Thymus (tissue), 11 donors: ENCODE measurements at regions not wholly inside any gene's neighbourhood (a gene's known extent, or its start where the extent isn't known, plus 50 kb on each side); places are given as distances from the start of the nearest gene placed in this dataset.

ENCODE experiments used
- DNase-seq, 9 donors: peaks; one replicate each; pipeline ENCODE4 v3.0.0-alpha.2; 2013; ENCODE audit warnings: low spot score in 9 of 9, low read depth in 6 of 9, missing footprints in 1 of 9
- H3K27ac ChIP-seq, 2 donors: one replicate each; pipeline ENCODE4 v1.5.1; 2013; ENCODE audit warnings: control low read depth in 1 of 2, low read depth in 1 of 2, low read length in 1 of 2, mild to moderate bottlenecking in 1 of 2, moderate library complexity in 1 of 2
- H3K27me3 ChIP-seq, 2 donors: one replicate each; pipeline ENCODE4 v1.5.1; 2013; ENCODE audit warnings: low read length in 1 of 2; ENCODE audit not compliant: control insufficient read depth in 2 of 2, insufficient read depth in 1 of 2
- H3K36me3 ChIP-seq, 2 donors: one replicate each; pipeline ENCODE4 v1.5.1; 2013; ENCODE audit warnings: low read length in 1 of 2, mild to moderate bottlenecking in 1 of 2, moderate library complexity in 1 of 2; ENCODE audit not compliant: control insufficient read depth in 2 of 2, insufficient read depth in 2 of 2
- H3K4me1 ChIP-seq, 2 donors: one replicate each; pipeline ENCODE4 v1.5.1; 2013; ENCODE audit warnings: low read length in 2 of 2; ENCODE audit not compliant: control insufficient read depth in 2 of 2, insufficient read depth in 2 of 2
- H3K4me3 ChIP-seq, 2 donors: one replicate each; pipeline ENCODE4 v1.5.1; 2013; ENCODE audit warnings: low read length in 2 of 2, control low read depth in 1 of 2, mild to moderate bottlenecking in 1 of 2
- H3K9me3 ChIP-seq, 2 donors: one replicate each; pipeline ENCODE4 v1.5.1; 2013; ENCODE audit warnings: low read length in 1 of 2, mild to moderate bottlenecking in 1 of 2; ENCODE audit not compliant: control insufficient read depth in 2 of 2, insufficient read depth in 1 of 2
- WGBS: extraction: QIAGEN DNeasy Blood & Tissue Kit; methylation state at CpG from one replicate; pipeline ENCODE4 v1.1.7; 2013; 5-methylcytosine and 5-hydroxymethylcytosine counted together
- donor health status: healthy.

DNA sequence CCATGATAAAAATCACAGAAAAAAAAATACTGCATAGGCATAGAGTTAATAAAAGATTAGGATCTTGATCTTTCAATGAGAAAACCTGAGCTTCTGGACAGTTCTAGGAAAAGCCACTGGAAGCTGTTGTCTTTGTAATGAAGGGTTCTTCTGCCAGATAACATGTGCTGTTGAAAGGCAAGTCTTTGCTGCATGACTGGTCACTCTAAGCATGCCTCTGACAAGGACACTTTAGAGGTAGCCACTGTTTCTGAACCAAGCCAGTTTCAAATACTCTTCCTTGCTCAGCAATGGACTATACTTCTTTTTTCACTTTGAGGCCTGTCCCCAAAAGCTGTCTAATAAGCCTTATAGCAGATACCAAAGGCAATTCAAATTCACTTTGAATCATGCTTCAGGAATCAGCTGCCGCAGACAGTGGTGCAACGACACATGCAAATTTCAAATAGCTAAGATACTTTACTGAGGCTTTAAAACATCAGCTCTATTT lies 70.2 kb downstream of the BTG1 start:
- Histone ChIP-seq H3K36me3 (no peaks in the 10 kb centered on the region), H3K4me1 (peaks cover 6 to 18% of the 10 kb centered on the region in 2 donors), H3K4me3 (no peak overlapping the region), H3K27ac (no peak overlapping the region), H3K9me3 (no peaks in the 10 kb centered on the region), H3K27me3 (no peaks in the 10 kb centered on the region)
- WGBS, result 98% methylated on average over 2 of the region's 2 CpGs
- DNase-seq, result no peak

DNA sequence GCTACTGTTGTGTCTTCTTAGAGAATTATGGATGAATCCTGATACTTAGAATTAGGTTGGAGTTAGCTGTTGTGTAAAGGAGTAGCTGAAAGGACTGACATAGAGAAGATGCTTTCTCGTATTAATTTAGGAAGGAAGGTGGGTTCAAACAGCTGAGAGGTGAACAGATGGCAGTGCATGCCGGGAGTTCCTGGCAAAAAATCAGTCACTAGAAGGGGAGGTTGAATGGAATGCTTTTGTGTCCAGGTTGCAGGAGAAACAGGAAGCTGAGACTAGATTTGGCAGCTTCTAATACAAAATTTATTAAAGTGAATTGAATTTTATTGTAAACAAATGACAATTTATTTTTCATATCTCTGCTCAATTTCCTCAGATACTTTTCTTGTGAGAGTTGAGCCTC lies 70.8 kb downstream of the BTG1 start:
- 92% methylated on average over 2 of the region's 2 CpGs for WGBS
- no peaks in the 10 kb centered on the region for H3K36me3 ChIP-seq
- no peak overlapping the region for H3K4me3 ChIP-seq
- H3K27ac ChIP-seq, result no peak overlapping the region
- no peak for DNase-seq
- H3K27me3 ChIP-seq, result no peaks in the 10 kb centered on the region
- H3K9me3 ChIP-seq, result no peaks in the 10 kb centered on the region
- H3K4me1 ChIP-seq, result peaks cover under 1 to 13% of the 10 kb centered on the region in 2 donors

DNA sequence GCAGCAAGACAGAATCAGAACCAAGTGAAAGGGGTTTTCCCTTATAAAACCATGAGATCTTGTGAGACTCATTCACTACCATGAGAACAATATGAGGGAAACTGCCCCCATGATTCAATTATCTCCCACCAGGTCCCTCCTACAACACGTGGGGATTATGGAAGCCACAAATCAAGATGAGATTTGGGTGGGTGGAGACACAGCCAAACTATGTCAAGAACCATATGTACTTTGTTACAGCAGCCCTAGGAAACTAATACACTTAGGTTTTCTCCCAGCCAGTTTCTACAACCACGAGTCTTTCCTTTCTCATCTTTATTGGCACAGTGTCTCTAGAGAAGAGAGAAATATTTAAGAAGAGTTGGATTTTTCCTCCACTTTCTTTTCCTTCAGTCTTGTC lies 72.6 kb downstream of the BTG1 start:
- Histone ChIP-seq H3K27me3 (no peaks in the 10 kb centered on the region), H3K27ac (no peak overlapping the region), H3K9me3 (no peaks in the 10 kb centered on the region), H3K4me1 (peaks cover 0 to under 1% of the 10 kb centered on the region in 2 donors), H3K36me3 (no peaks in the 10 kb centered on the region), H3K4me3 (no peak overlapping the region)
- WGBS, result 91% methylated on average over 2 of the region's 2 CpGs
- no peak for DNase-seq

DNA sequence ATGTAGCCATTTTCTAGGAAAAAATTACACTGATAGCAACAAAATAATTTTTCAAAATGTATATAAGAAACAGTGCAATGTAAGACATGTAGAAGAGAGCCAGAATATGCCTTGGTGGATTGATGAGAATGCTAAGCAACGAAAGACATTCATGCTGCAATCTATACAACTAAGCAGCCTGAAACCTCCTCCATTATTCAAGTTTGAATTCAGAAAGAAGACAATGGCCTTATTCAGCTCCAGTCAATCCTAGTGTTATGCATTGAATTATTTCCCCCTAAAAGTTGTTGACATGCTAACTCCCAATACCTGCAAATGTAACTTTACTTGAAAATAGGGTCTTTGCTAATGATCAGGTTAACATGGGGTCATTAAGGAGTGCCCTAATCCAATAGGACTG lies 73.5 kb downstream of the BTG1 start:
- Histone ChIP-seq H3K9me3 (no peaks in the 10 kb centered on the region), H3K4me1 (no peaks in the 10 kb centered on the region), H3K36me3 (no peaks in the 10 kb centered on the region), H3K27ac (no peak overlapping the region), H3K27me3 (no peaks in the 10 kb centered on the region), H3K4me3 (no peak overlapping the region)
- WGBS, result 98% methylated on average over 1 of the region's 1 CpG
- DNase-seq, result no peak

DNA sequence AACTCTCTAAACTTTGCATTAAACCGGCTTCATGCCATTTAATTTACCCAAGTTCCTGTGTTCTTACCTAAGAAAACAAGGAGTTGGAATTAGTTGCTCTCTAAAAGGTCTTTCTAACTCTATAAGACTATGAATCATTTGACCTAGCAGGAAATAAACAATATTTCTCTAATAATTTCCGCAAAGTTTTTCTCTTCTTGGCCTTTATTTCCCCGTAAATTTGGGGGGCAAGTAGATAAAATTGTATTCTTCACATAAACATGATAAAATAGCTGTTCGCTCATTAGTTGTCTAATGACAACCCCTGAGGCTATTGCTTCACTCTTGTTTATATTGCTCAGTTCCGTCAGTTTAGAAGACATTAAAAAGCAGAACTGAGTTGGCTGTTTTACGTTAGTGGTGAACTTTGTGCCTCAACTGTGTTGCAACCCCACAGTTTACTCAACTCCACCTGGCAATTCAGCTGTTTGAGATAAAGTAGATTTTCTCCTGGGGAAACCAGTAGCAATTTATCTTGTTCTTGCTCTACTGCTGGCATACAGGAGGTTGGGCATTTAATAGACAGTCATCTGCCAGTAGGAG lies 74.7 kb downstream of the BTG1 start:
- no peak for DNase-seq
- Histone ChIP-seq H3K4me3 (no peak overlapping the region), H3K36me3 (no peaks in the 10 kb centered on the region), H3K27ac (no peak overlapping the region), H3K9me3 (no peaks in the 10 kb centered on the region), H3K27me3 (no peaks in the 10 kb centered on the region), H3K4me1 (no peaks in the 10 kb centered on the region)
- WGBS, result 91% methylated on average over 6 of the region's 6 CpGs

DNA sequence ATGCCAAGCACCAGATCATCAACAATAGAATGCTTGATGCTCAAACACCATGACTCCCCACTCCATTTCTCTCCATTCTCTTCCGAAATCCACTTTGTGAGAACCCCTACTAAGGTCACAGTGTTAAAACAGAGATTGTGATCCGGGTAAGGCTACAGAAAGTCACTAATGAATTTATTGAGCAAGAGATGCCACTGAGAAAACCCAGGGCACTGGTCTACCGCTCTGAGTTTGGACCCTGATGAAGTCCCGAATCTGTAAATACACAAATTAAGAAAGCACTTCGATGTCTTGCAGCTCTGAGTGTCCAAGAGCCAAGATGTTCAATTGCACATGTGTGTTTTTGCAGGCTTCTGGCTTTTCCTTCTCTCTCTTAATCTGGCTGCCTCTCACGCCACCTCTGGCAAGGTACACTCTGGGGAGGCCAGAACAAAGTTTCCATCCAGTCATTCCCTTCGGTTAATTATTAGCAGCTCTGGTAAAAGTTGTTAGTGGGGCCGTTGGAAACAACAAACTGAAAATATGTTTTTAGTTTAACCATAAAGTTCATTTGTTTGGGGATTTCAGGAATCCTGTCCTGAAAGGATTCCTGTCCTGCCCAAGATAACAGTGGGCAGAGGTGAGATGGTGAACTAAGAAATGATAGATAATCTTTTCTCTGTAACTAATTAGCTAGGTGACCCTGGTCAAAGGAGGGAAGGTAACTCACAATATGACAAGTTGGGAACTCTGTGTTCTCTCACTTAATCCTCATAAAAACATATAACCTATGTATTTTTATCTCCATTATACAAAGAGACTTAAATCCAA lies 75.4 kb downstream of the BTG1 start:
- Histone ChIP-seq H3K27me3 (no peaks in the 10 kb centered on the region), H3K36me3 (no peaks in the 10 kb centered on the region), H3K4me3 (no peak overlapping the region), H3K27ac (no peak overlapping the region), H3K9me3 (no peaks in the 10 kb centered on the region), H3K4me1 (peaks cover under 1 to 2% of the 10 kb centered on the region in 2 donors)
- no peak for DNase-seq
- WGBS, result 95% methylated on average over 8 of the region's 8 CpGs

DNA sequence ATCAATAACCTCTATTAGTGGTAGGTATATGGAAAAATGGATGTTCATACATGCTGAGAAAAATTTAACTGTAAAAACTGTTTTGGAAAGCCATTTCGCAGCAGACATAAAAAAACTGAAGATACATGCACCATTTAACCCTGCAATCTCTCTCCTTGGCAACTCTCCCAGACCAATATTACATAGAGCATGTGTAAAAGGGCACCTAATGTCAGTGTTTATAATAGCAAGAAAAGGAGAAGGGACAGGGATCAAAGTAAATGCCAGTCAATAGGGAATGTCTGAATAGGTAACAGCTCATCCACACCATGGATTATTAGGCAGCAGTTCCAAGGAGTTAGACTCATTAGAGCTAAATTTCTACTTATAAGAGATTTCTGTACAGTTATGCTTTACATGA lies 77.2 kb downstream of the BTG1 start:
- Histone ChIP-seq H3K36me3 (no peaks in the 10 kb centered on the region), H3K27ac (no peak overlapping the region), H3K9me3 (no peaks in the 10 kb centered on the region), H3K4me3 (no peak overlapping the region), H3K4me1 (peaks cover 9 to 13% of the 10 kb centered on the region in 2 donors), H3K27me3 (no peaks in the 10 kb centered on the region)
- DNase-seq, result no peak
- WGBS, result 100% methylated on average over 1 of the region's 1 CpG

DNA sequence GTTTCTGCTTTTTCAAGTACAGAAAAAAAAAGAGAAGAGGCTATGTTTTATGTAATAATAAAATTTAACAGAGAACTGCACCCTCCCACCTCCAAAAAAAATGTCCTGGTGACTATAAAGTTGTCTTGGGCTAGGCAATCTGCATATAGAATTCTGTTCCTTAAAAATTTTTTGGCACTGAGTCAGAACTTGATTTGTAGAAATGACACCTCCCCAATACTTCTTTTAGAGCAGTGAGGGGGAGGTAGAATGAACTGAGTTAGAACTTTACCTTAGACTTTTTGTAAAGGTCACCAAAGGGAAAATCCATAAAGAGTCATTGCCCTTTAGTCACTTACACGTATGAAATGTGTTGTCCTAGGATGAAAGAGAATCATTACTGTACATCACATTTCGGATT lies 80.0 kb downstream of the BTG1 start:
- peaks cover 19 to 20% of the 10 kb centered on the region in 2 donors for H3K4me1 ChIP-seq
- no peak for DNase-seq
- WGBS, result 90% methylated on average over 2 of the region's 2 CpGs
- peak overlapping the region in 1 of 2 donors; percentile 76 for H3K27ac ChIP-seq
- H3K36me3 ChIP-seq, result no peaks in the 10 kb centered on the region
- H3K9me3 ChIP-seq, result no peaks in the 10 kb centered on the region
- H3K4me3 ChIP-seq, result no peak overlapping the region
- H3K27me3 ChIP-seq, result no peaks in the 10 kb centered on the region

DNA sequence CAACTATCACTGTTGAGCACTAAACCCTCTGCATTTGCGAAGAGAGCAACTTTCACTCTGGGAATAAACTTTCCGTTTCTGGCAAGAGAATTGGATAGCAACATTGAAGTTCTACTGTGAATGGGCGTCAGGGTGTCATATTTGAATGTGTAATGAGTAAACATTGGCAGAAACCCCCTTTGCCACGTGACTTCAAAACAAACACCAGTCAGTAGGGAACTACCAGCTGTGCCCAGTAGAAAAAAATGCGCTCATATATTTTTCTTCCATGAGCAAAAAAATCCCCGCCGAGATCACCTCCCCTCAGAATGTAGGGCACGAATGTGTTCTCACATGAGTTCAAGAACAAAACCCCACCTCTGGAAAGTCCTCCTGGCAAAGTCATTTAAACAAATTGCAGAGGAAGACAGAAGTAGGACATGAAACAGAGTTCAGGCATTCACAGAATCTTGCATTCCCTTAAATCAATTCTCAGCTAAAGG lies 80.6 kb downstream of the BTG1 start:
- Histone ChIP-seq H3K27me3 (no peaks in the 10 kb centered on the region), H3K9me3 (no peaks in the 10 kb centered on the region), H3K4me1 (peaks cover 20 to 21% of the 10 kb centered on the region in 2 donors), H3K4me3 (peak overlapping the region in 1 of 2 donors; percentile 6), H3K27ac (peak overlapping the region; percentile 68 to 76), H3K36me3 (no peaks in the 10 kb centered on the region)
- whole genome bisulfite sequencing, result 67% methylated on average over 8 of the region's 8 CpGs
- peak in 5 of 9 donors; percentile 37 to 72 (median 47) for DNase-seq
